ENCODE measurements at regions not wholly inside any gene's neighbourhood (a gene's known extent, or its start where the extent isn't known, plus 50 kb on each side); places are given as distances from the start of the nearest gene placed in this dataset.

DNA sequence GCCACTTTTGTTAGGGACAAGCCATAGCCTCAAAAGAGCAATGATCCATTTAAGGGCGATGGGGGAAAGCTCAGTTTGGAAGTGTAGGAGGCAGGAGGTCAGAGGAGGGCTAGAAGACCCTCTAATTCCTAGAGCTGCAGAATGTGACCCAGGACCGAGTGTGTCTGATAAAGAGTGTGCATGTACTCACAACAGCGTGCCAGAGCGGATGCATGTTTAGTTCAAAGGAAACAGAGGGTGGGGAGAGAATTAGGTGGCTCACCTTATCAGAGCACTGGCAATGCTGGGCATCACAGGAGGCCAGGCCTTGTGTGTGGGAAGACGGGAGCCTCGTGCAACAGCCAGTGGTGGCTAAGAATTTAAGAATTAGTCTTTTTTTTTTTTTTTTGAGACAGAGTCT, 133.9 kb upstream of the COBL start:
- ChIA-PET POLR2A (no interaction called here), CTCF (no interaction called here)
- Mint-ChIP-seq H3K36me3 (no peaks in the 10 kb centered on the region), H3K27ac (no peak overlapping the region), H3K4me3 (no peak overlapping the region), H3K9me3 (no peaks in the 10 kb centered on the region), H3K4me1 (no peaks in the 10 kb centered on the region), H3K27me3 (peaks cover 2 to 9% of the 10 kb centered on the region in 2 donors)
- no peak overlapping the region for H3K4me3 ChIP-seq (ENCODE audit: control insufficient read depth in 1 of 2, extremely low read depth in 1 of 2, low read length in 1 of 2)
- no peaks in the 10 kb centered on the region for H3K9me3 ChIP-seq
- ATAC-seq (replicated peaks in 1 of 4), result no peak
- no peak for DNase-seq
- no peaks in the 10 kb centered on the region for H3K36me3 ChIP-seq (ENCODE audit: control insufficient read depth in 2 of 2, extremely low read depth in 1 of 2, insufficient read depth in 1 of 2, low read length in 1 of 2)
- no peaks in the 10 kb centered on the region for H3K27me3 ChIP-seq (replicated peaks in 1 of 2; ENCODE audit: control insufficient read depth in 2 of 2, extremely low read depth in 1 of 2, insufficient read depth in 2 of 2, low read length in 1 of 2)
- H3K27ac ChIP-seq (ENCODE audit: low read length), result no peak overlapping the region
- WGBS (ENCODE audit: insufficient coverage), result 89% methylated on average over 5 of the region's 6 CpGs
- H3K4me1 ChIP-seq (ENCODE audit: control insufficient read depth in 1 of 2, extremely low read depth in 1 of 2, insufficient read depth in 2 of 2, low read length in 2 of 2), result no peaks in the 10 kb centered on the region

- no peaks in the 10 kb centered on the region for H3K4me1 Mint-ChIP-seq
- H3K36me3 Mint-ChIP-seq, result no peaks in the 10 kb centered on the region
- DNase-seq (no peak), ATAC-seq (replicated peaks in 1 of 4) (no peak)
- H3K27ac Mint-ChIP-seq, result no peak overlapping the region
- H3K4me3 Mint-ChIP-seq, result no peak overlapping the region
- no peaks in the 10 kb centered on the region for H3K9me3 ChIP-seq
- POLR2A ChIA-PET, result no interaction called here
- 0% methylated on average over 1 of the region's 5 CpGs for WGBS (ENCODE audit: insufficient coverage)
- no peak overlapping the region for H3K4me3 ChIP-seq (ENCODE audit: control insufficient read depth in 1 of 2, extremely low read depth in 1 of 2, low read length in 1 of 2)
- H3K27me3 Mint-ChIP-seq, result peaks cover 2 to 9% of the 10 kb centered on the region in 2 donors
- CTCF ChIA-PET, result no interaction called here
- no peak overlapping the region for H3K27ac ChIP-seq (ENCODE audit: low read length)
- peaks cover 9 to 14% (median 12%) of the 10 kb centered on the region in 3 donors for H3K9me3 Mint-ChIP-seq
- no peaks in the 10 kb centered on the region for H3K36me3 ChIP-seq (ENCODE audit: control insufficient read depth in 2 of 2, extremely low read depth in 1 of 2, insufficient read depth in 1 of 2, low read length in 1 of 2)
- no peaks in the 10 kb centered on the region for H3K4me1 ChIP-seq (ENCODE audit: control insufficient read depth in 1 of 2, extremely low read depth in 1 of 2, insufficient read depth in 2 of 2, low read length in 2 of 2)
- H3K27me3 ChIP-seq (replicated peaks in 1 of 2; ENCODE audit: control insufficient read depth in 2 of 2, extremely low read depth in 1 of 2, insufficient read depth in 2 of 2, low read length in 1 of 2), result no peaks in the 10 kb centered on the region
These were observed 130.2 kb upstream of the COBL start for GRCh38 chr7:51446785-51447184.

- Mint-ChIP-seq H3K4me3 (no peak overlapping the region), H3K9me3 (peaks cover 9 to 14% (median 12%) of the 10 kb centered on the region in 3 donors), H3K27ac (no peak overlapping the region), H3K4me1 (no peaks in the 10 kb centered on the region), H3K36me3 (no peaks in the 10 kb centered on the region), H3K27me3 (peaks cover 2 to 9% of the 10 kb centered on the region in 2 donors)
- ATAC-seq (replicated peaks in 1 of 4), result no peak
- WGBS (ENCODE audit: insufficient coverage), result 30% methylated on average over 9 of the region's 11 CpGs
- Histone ChIP-seq H3K27ac (ENCODE audit: low read length) (no peak overlapping the region), H3K4me3 (ENCODE audit: control insufficient read depth in 1 of 2, extremely low read depth in 1 of 2, low read length in 1 of 2) (no peak overlapping the region), H3K27me3 (replicated peaks in 1 of 2; ENCODE audit: control insufficient read depth in 2 of 2, extremely low read depth in 1 of 2, insufficient read depth in 2 of 2, low read length in 1 of 2) (no peaks in the 10 kb centered on the region), H3K4me1 (ENCODE audit: control insufficient read depth in 1 of 2, extremely low read depth in 1 of 2, insufficient read depth in 2 of 2, low read length in 2 of 2) (no peaks in the 10 kb centered on the region), H3K36me3 (ENCODE audit: control insufficient read depth in 2 of 2, extremely low read depth in 1 of 2, insufficient read depth in 1 of 2, low read length in 1 of 2) (no peaks in the 10 kb centered on the region), H3K9me3 (no peaks in the 10 kb centered on the region)
- ChIA-PET POLR2A (no interaction called here), CTCF (no interaction called here)
- no peak for DNase-seq
These were observed 129.7 kb upstream of the COBL start for GRCh38 chr7:51446356-51446755.

- H3K4me3 Mint-ChIP-seq, result no peak overlapping the region
- CTCF ChIA-PET, result no interaction called here
- no peak for ATAC-seq (replicated peaks in 1 of 4)
- H3K27me3 Mint-ChIP-seq, result peaks cover 2 to 3% of the 10 kb centered on the region in 2 donors
- no peak overlapping the region for H3K27ac ChIP-seq (ENCODE audit: low read length)
- no peaks in the 10 kb centered on the region for H3K4me1 Mint-ChIP-seq
- POLR2A ChIA-PET, result no interaction called here
- H3K36me3 ChIP-seq (ENCODE audit: control insufficient read depth in 2 of 2, extremely low read depth in 1 of 2, insufficient read depth in 1 of 2, low read length in 1 of 2), result no peaks in the 10 kb centered on the region
- no peaks in the 10 kb centered on the region for H3K27me3 ChIP-seq (replicated peaks in 1 of 2; ENCODE audit: control insufficient read depth in 2 of 2, extremely low read depth in 1 of 2, insufficient read depth in 2 of 2, low read length in 1 of 2)
- H3K36me3 Mint-ChIP-seq, result no peaks in the 10 kb centered on the region
- DNase-seq, result no peak
- H3K4me3 ChIP-seq (ENCODE audit: control insufficient read depth in 1 of 2, extremely low read depth in 1 of 2, low read length in 1 of 2), result no peak overlapping the region
- H3K27ac Mint-ChIP-seq, result no peak overlapping the region
- no peaks in the 10 kb centered on the region for H3K9me3 ChIP-seq
- WGBS (ENCODE audit: insufficient coverage), result 71% methylated on average over 1 of the region's 1 CpG
- peaks cover 9 to 14% (median 12%) of the 10 kb centered on the region in 3 donors for H3K9me3 Mint-ChIP-seq
- H3K4me1 ChIP-seq (ENCODE audit: control insufficient read depth in 1 of 2, extremely low read depth in 1 of 2, insufficient read depth in 2 of 2, low read length in 2 of 2), result no peaks in the 10 kb centered on the region
These were observed 128.3 kb upstream of the COBL start for GRCh38 chr7:51444936-51445335.

DNA sequence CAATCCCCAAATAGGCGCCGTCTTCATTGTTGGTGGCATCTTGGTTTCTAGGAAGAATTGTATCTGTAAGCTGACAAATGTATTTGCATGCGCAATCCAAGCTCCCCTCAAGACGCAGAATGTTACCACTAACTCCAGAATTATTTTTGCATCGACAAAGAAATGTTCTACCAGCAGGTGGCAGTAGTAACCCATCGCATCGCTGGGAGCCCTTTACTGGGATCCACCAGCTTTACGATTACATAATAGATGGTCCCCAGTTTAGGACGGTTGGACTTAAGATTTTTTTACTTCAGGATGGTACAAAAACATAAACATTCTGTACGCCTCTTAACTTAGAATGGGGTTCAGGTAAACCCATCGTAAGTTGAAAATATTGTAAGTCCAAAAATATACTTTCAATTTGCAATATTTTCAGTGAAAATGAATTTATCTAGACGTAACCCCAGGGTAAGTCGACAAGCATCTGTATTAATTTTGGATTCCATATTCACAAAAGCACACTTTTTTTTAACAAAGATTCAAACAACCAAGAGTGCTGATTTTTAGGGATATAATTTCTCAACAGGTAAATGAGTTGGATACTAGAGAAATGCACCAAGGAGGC, 114.0 kb upstream of the COBL start:
- peaks cover 6 to 10% of the 10 kb centered on the region in 2 donors for H3K27me3 Mint-ChIP-seq
- no peak overlapping the region for H3K4me3 Mint-ChIP-seq
- H3K27ac Mint-ChIP-seq, result no peak overlapping the region
- no peaks in the 10 kb centered on the region for H3K9me3 Mint-ChIP-seq
- H3K4me1 ChIP-seq (ENCODE audit: control insufficient read depth in 1 of 2, extremely low read depth in 1 of 2, insufficient read depth in 2 of 2, low read length in 2 of 2), result no peaks in the 10 kb centered on the region
- H3K36me3 Mint-ChIP-seq, result no peaks in the 10 kb centered on the region
- ChIA-PET POLR2A (no interaction called here), CTCF (no interaction called here)
- no peak overlapping the region for H3K27ac ChIP-seq (ENCODE audit: low read length)
- no peaks in the 10 kb centered on the region for H3K36me3 ChIP-seq (ENCODE audit: control insufficient read depth in 2 of 2, extremely low read depth in 1 of 2, insufficient read depth in 1 of 2, low read length in 1 of 2)
- H3K27me3 ChIP-seq (replicated peaks in 1 of 2; ENCODE audit: control insufficient read depth in 2 of 2, extremely low read depth in 1 of 2, insufficient read depth in 2 of 2, low read length in 1 of 2), result peaks cover under 1 to 11% of the 10 kb centered on the region in 2 experiments
- no peak for ATAC-seq (replicated peaks in 1 of 4)
- WGBS (ENCODE audit: insufficient coverage), result 0% methylated on average over 3 of the region's 13 CpGs
- H3K9me3 ChIP-seq, result no peaks in the 10 kb centered on the region
- peaks cover 0 to 7% (median 5%) of the 10 kb centered on the region in 3 donors for H3K4me1 Mint-ChIP-seq
- H3K4me3 ChIP-seq (ENCODE audit: control insufficient read depth in 1 of 2, extremely low read depth in 1 of 2, low read length in 1 of 2), result no peak overlapping the region
- DNase-seq, result peak in 17 of 35 experiments; percentile 3 to 53 (median 13)

DNA sequence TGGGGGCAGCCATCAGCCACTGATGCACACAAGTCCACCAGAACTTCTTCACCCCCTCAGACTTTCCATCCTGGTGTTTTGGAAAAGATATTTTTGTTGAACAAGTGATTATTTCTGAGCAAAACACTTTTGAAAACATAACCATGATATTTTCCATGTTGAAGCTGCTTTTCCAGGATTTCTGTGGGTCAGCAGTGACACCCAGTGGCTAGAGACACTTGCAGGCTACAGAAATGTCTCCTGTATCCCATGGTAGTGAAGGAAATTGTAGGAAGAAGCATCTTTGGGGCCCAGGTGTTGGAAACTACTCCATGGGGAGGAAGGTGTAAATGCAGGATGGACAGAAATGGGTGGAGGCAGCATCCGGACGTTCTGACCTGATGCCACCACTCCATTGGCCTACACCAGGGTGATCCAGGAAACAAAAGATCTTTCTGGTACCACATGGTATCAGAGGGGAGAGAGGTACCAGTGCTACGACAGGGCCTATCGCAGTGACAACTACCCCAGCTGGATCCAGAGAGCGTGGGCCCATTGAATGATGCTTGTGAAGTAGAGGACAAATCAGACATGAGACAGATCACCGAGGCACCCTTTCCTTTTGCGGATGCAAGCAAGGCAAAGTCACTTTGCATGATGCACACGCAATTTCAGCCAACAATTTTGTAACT, 111.7 kb upstream of the COBL start:
- CTCF ChIA-PET, result no interaction called here

More for the DNA sequence above, 111.7 kb upstream of the COBL start:
- H3K4me1 Mint-ChIP-seq, result peaks cover 0 to 7% (median 5%) of the 10 kb centered on the region in 3 donors
- POLR2A ChIA-PET, result no interaction called here
- no peak overlapping the region for H3K27ac Mint-ChIP-seq
- no peaks in the 10 kb centered on the region for H3K9me3 Mint-ChIP-seq
- no peak overlapping the region for H3K27ac ChIP-seq (ENCODE audit: low read length)
- DNase-seq, result no peak
- peaks cover 6 to 10% of the 10 kb centered on the region in 2 donors for H3K27me3 Mint-ChIP-seq
- H3K36me3 Mint-ChIP-seq, result no peaks in the 10 kb centered on the region
- 91% methylated on average over 6 of the region's 8 CpGs for WGBS (ENCODE audit: insufficient coverage)
- no peak for ATAC-seq (replicated peaks in 1 of 4)
- no peaks in the 10 kb centered on the region for H3K9me3 ChIP-seq
- no peaks in the 10 kb centered on the region for H3K36me3 ChIP-seq (ENCODE audit: control insufficient read depth in 2 of 2, extremely low read depth in 1 of 2, insufficient read depth in 1 of 2, low read length in 1 of 2)
- no peak overlapping the region for H3K4me3 Mint-ChIP-seq
- no peaks in the 10 kb centered on the region for H3K4me1 ChIP-seq (ENCODE audit: control insufficient read depth in 1 of 2, extremely low read depth in 1 of 2, insufficient read depth in 2 of 2, low read length in 2 of 2)
- peaks cover 0 to 7% of the 10 kb centered on the region in 2 experiments for H3K27me3 ChIP-seq (replicated peaks in 1 of 2; ENCODE audit: control insufficient read depth in 2 of 2, extremely low read depth in 1 of 2, insufficient read depth in 2 of 2, low read length in 1 of 2)
- H3K4me3 ChIP-seq (ENCODE audit: control insufficient read depth in 1 of 2, extremely low read depth in 1 of 2, low read length in 1 of 2), result no peak overlapping the region
